ENCODE measurements at regions not wholly inside any gene's neighbourhood (a gene's known extent, or its start where the extent isn't known, plus 50 kb on each side); places are given as distances from the start of the nearest gene placed in this dataset.
A peak's percentile ranks its signal among the peaks of the same experiment; 100 is the strongest.

DNA sequence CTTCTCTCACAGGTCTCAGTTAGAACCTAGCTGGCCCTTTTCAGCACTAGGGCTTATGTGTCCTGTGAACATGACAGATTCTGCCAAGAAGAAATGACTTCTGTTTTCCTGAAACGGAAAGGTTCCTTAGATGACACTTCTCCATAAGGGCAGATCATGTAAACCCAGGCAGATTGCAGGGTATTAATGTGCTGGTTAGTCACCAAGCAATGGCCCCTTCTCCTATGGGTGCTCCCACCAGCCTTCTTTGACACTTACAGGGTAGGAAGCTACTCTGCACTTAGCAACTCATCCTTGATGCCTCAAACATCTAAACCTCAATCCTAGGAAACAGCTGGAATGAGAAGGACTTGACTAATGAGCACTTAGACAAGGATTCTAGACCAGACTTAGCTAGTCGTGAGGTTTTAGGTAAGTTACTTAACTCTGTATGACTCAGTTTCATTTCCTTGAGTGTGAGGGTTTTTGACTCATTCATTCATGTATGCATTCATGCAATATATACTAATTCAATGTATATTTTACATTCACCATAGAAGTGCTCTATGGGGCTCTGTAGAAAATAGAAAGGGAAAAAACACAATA lies 74.1 kb upstream of the PLXNA2 start:
- H3K36me3 ChIP-seq (ENCODE audit: control insufficient read depth in 1 of 2, insufficient read depth in 2 of 2, low read length in 2 of 2), result no peaks in the 10 kb centered on the region
- H3K27ac ChIP-seq (ENCODE audit: low read depth, low read length), result no peak overlapping the region
- H4K8ac ChIP-seq (ENCODE audit: low read depth, low read length), result no peak overlapping the region
- no peak for DNase-seq
- no peak overlapping the region for H2BK120ac ChIP-seq (ENCODE audit: insufficient read depth, low read length, poor library complexity)
- no peak overlapping the region for H3K4ac ChIP-seq (ENCODE audit: low read depth, low read length)
- no CpG with 5 or more reads among the region's 2 CpGs for WGBS (ENCODE audit: extremely low coverage, insufficient coverage, insufficient read length)
- H3K4me3 ChIP-seq (ENCODE audit: low read depth, low read length), result no peak overlapping the region
- H2BK5ac ChIP-seq (ENCODE audit: low read depth, low read length, poor library complexity), result no peak overlapping the region
- no peak overlapping the region for H3K18ac ChIP-seq (ENCODE audit: low read length)
- no peak overlapping the region for H3K4me2 ChIP-seq (ENCODE audit: low read length)
- no peaks in the 10 kb centered on the region for H3K4me1 ChIP-seq (ENCODE audit: control insufficient read depth in 1 of 2, insufficient read depth in 2 of 2, low read length in 2 of 2)
- H3K27me3 ChIP-seq (ENCODE audit: insufficient read depth, low read length), result no peaks in the 10 kb centered on the region
- H2AK5ac ChIP-seq (ENCODE audit: low read length), result no peak overlapping the region
- H3K9me3 ChIP-seq (ENCODE audit: insufficient read depth, low read depth, low read length), result no peaks in the 10 kb centered on the region
- no peak overlapping the region for H3K23ac ChIP-seq (ENCODE audit: low read length)
- H3K79me2 ChIP-seq (ENCODE audit: control insufficient read depth, insufficient read depth, low read length, poor library complexity), result no peaks in the 10 kb centered on the region
- no peak overlapping the region for H2AFZ ChIP-seq (ENCODE audit: insufficient read depth, low read length, poor library complexity)
- no peaks in the 10 kb centered on the region for H3K79me1 ChIP-seq (ENCODE audit: low read length)
- H3K9ac ChIP-seq (ENCODE audit: low read length), result no peak overlapping the region
- H4K91ac ChIP-seq (ENCODE audit: low read depth, low read length), result no peak overlapping the region
- H3K14ac ChIP-seq (ENCODE audit: low read length), result no peak overlapping the region
- no peak overlapping the region for H2BK12ac ChIP-seq (ENCODE audit: low read length)
- H4K12ac ChIP-seq (ENCODE audit: low read depth, low read length), result no peak overlapping the region

DNA sequence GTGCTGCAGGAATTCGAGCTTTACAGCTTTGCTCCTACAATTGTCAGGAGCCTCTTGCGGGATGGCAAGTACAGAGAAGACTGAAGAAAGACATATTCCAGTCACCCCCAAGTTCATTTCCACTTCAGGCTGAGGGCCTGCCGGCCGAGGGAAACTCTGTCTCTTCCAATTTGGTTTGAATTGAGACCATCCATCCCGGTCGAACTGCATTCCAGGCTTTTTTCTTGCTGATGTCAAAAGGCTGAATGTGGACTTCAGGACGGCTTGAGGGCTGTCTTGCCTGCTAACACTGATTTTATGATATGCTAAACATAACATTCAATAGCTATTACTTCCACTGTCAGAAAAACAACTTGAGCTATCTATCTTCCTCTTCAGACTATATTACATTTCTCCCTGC lies 79.8 kb upstream of the PLXNA2 start:
- no peak overlapping the region for H2AK5ac ChIP-seq (ENCODE audit: low read length)
- H3K9me3 ChIP-seq (ENCODE audit: insufficient read depth, low read depth, low read length), result no peaks in the 10 kb centered on the region
- H3K4ac ChIP-seq (ENCODE audit: low read depth, low read length), result no peak overlapping the region
- no peak overlapping the region for H4K8ac ChIP-seq (ENCODE audit: low read depth, low read length)
- no peaks in the 10 kb centered on the region for H3K36me3 ChIP-seq (ENCODE audit: control insufficient read depth in 1 of 2, insufficient read depth in 2 of 2, low read length in 2 of 2)
- H3K4me3 ChIP-seq (ENCODE audit: low read depth, low read length), result no peak overlapping the region
- H4K91ac ChIP-seq (ENCODE audit: low read depth, low read length), result no peak overlapping the region
- H2BK120ac ChIP-seq (ENCODE audit: insufficient read depth, low read length, poor library complexity), result no peak overlapping the region
- H3K79me1 ChIP-seq (ENCODE audit: low read length), result no peaks in the 10 kb centered on the region
- no peak overlapping the region for H4K12ac ChIP-seq (ENCODE audit: low read depth, low read length)
- no peak overlapping the region for H2BK12ac ChIP-seq (ENCODE audit: low read length)
- no peaks in the 10 kb centered on the region for H3K79me2 ChIP-seq (ENCODE audit: control insufficient read depth, insufficient read depth, low read length, poor library complexity)
- no peak overlapping the region for H3K14ac ChIP-seq (ENCODE audit: low read length)
- no peaks in the 10 kb centered on the region for H3K27me3 ChIP-seq (ENCODE audit: insufficient read depth, low read length)
- no peak overlapping the region for H3K4me2 ChIP-seq (ENCODE audit: low read length)
- H3K4me1 ChIP-seq (ENCODE audit: control insufficient read depth in 1 of 2, insufficient read depth in 2 of 2, low read length in 2 of 2), result peaks cover 2 to 5% of the 10 kb centered on the region in 2 experiments
- H3K23ac ChIP-seq (ENCODE audit: low read length), result no peak overlapping the region
- H3K18ac ChIP-seq (ENCODE audit: low read length), result no peak overlapping the region
- no peak overlapping the region for H2AFZ ChIP-seq (ENCODE audit: insufficient read depth, low read length, poor library complexity)
- H2BK5ac ChIP-seq (ENCODE audit: low read depth, low read length, poor library complexity), result no peak overlapping the region
- no peak overlapping the region for H3K27ac ChIP-seq (ENCODE audit: low read depth, low read length)
- no peak overlapping the region for H3K9ac ChIP-seq (ENCODE audit: low read length)
- no CpG with 5 or more reads among the region's 7 CpGs for WGBS (ENCODE audit: extremely low coverage, insufficient coverage, insufficient read length)
- DNase-seq, result peak; percentile 57 to 82

DNA sequence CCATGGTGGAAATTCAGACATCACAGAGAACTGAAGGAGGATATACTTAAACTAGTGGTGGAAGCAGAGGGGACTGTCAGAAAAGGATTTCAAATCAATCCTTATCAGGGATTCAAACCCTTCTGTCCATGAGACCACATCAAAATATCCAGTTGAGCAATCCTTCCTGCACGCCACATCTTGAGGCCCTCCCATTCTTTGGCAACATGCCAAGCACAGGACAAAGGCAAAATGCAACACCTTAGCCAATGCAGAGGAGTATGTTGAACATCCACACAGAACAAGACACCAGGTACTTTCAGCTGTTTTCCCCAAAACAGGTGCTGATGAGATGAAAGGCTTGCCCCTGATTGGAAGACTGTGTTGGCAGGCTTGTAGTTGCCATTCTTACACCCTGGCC lies 81.8 kb upstream of the PLXNA2 start:
- Histone ChIP-seq H3K4me3 (ENCODE audit: low read depth, low read length) (no peak overlapping the region), H4K12ac (ENCODE audit: low read depth, low read length) (no peak overlapping the region), H2BK12ac (ENCODE audit: low read length) (no peak overlapping the region), H3K27me3 (ENCODE audit: insufficient read depth, low read length) (no peaks in the 10 kb centered on the region), H2BK5ac (ENCODE audit: low read depth, low read length, poor library complexity) (no peak overlapping the region), H3K36me3 (ENCODE audit: control insufficient read depth in 1 of 2, insufficient read depth in 2 of 2, low read length in 2 of 2) (no peaks in the 10 kb centered on the region), H4K91ac (ENCODE audit: low read depth, low read length) (no peak overlapping the region), H2BK120ac (ENCODE audit: insufficient read depth, low read length, poor library complexity) (no peak overlapping the region), H4K8ac (ENCODE audit: low read depth, low read length) (no peak overlapping the region), H3K79me1 (ENCODE audit: low read length) (no peaks in the 10 kb centered on the region), H3K18ac (ENCODE audit: low read length) (no peak overlapping the region), H2AK5ac (ENCODE audit: low read length) (no peak overlapping the region), H3K9ac (ENCODE audit: low read length) (no peak overlapping the region), H3K79me2 (ENCODE audit: control insufficient read depth, insufficient read depth, low read length, poor library complexity) (no peaks in the 10 kb centered on the region), H3K14ac (ENCODE audit: low read length) (no peak overlapping the region), H3K23ac (ENCODE audit: low read length) (no peak overlapping the region), H3K4me1 (ENCODE audit: control insufficient read depth in 1 of 2, insufficient read depth in 2 of 2, low read length in 2 of 2) (peaks cover 2 to 5% of the 10 kb centered on the region in 2 experiments), H2AFZ (ENCODE audit: insufficient read depth, low read length, poor library complexity) (no peak overlapping the region), H3K27ac (ENCODE audit: low read depth, low read length) (no peak overlapping the region), H3K4ac (ENCODE audit: low read depth, low read length) (no peak overlapping the region), H3K9me3 (ENCODE audit: insufficient read depth, low read depth, low read length) (no peaks in the 10 kb centered on the region), H3K4me2 (ENCODE audit: low read length) (no peak overlapping the region)
- no peak for DNase-seq
- WGBS (ENCODE audit: extremely low coverage, insufficient coverage, insufficient read length), result no CpG with 5 or more reads among the region's 1 CpG

DNA sequence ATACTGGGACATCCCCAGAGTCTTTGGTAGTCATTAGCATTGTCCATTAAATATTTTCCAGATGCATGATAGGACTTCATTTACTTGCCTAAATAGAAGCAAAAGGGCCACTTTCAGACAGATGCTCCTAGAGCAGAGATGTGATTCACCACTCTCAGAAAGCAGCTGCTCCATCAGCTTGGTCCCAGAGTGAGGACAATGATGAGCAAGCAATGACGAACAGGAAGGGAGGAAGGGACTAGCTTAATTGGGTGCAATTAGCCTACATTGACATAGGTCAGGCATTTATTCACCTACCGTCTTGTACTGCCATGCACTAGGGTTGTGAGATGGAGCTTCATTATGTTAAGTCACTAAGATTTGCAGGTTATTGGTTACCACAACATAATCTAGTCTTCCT lies 85.1 kb upstream of the PLXNA2 start:
- Histone ChIP-seq H3K4me2 (ENCODE audit: low read length) (no peak overlapping the region), H3K27me3 (ENCODE audit: insufficient read depth, low read length) (no peaks in the 10 kb centered on the region), H3K27ac (ENCODE audit: low read depth, low read length) (no peak overlapping the region), H3K36me3 (ENCODE audit: control insufficient read depth in 1 of 2, insufficient read depth in 2 of 2, low read length in 2 of 2) (no peaks in the 10 kb centered on the region), H3K9me3 (ENCODE audit: insufficient read depth, low read depth, low read length) (no peaks in the 10 kb centered on the region), H3K79me2 (ENCODE audit: control insufficient read depth, insufficient read depth, low read length, poor library complexity) (no peaks in the 10 kb centered on the region), H3K18ac (ENCODE audit: low read length) (no peak overlapping the region), H3K9ac (ENCODE audit: low read length) (no peak overlapping the region), H2BK5ac (ENCODE audit: low read depth, low read length, poor library complexity) (no peak overlapping the region), H2AK5ac (ENCODE audit: low read length) (no peak overlapping the region), H3K23ac (ENCODE audit: low read length) (no peak overlapping the region), H4K12ac (ENCODE audit: low read depth, low read length) (no peak overlapping the region), H4K91ac (ENCODE audit: low read depth, low read length) (no peak overlapping the region), H3K4me3 (ENCODE audit: low read depth, low read length) (no peak overlapping the region), H2BK12ac (ENCODE audit: low read length) (no peak overlapping the region), H3K4ac (ENCODE audit: low read depth, low read length) (no peak overlapping the region), H3K14ac (ENCODE audit: low read length) (no peak overlapping the region), H2BK120ac (ENCODE audit: insufficient read depth, low read length, poor library complexity) (no peak overlapping the region), H4K8ac (ENCODE audit: low read depth, low read length) (no peak overlapping the region), H3K79me1 (ENCODE audit: low read length) (no peaks in the 10 kb centered on the region), H2AFZ (ENCODE audit: insufficient read depth, low read length, poor library complexity) (no peak overlapping the region), H3K4me1 (ENCODE audit: control insufficient read depth in 1 of 2, insufficient read depth in 2 of 2, low read length in 2 of 2) (no peaks in the 10 kb centered on the region)
- no peak for DNase-seq
- WGBS (ENCODE audit: extremely low coverage, insufficient coverage, insufficient read length), result no CpG with 5 or more reads among the region's 2 CpGs
